Body of pancreas (tissue), 4 donors: ENCODE measurements at regions not wholly inside any gene's neighbourhood (a gene's known extent, or its start where the extent isn't known, plus 50 kb on each side); places are given as distances from the start of the nearest gene placed in this dataset.

Source experiments
- CTCF ChIP-seq, 7 experiments: fragments of 450-650 bp in 4 of 7; fragments of 200-600 bp in 3 of 7; sonication (generic) in 3 of 7; IDR thresholded peaks; one replicate each; pipeline ENCODE4 v1.5.1; 2016 to 2019; ENCODE audit warnings: antibody characterized with exemption in 7 of 7
- POLR2A ChIP-seq, 3 donors: fragments of 450-650 bp; IDR thresholded peaks; one replicate each; pipeline ENCODE4 v1.6.1; 2016; ENCODE audit warnings: antibody characterized with exemption in 3 of 3, mild to moderate bottlenecking in 2 of 3

GRCh38 chr5:8826508-8826907 is 719.4 kb downstream of the SEMA5A start:
- TF ChIP-seq CTCF (IDR thresholded peaks at IDR 0.05) (no peak), POLR2A (IDR thresholded peaks at IDR 0.05) (no peak)
